OCI-LY7 (cell line): ENCODE measurements at regions not wholly inside any gene's neighbourhood (a gene's known extent, or its start where the extent isn't known, plus 50 kb on each side); places are given as distances from the start of the nearest gene placed in this dataset.

Source experiments
- BruUV-seq: library from RNA; stranded (reverse); fragments of 400-500 nt; replicated peaks from 2 replicates; lab custom pipeline; 2021; lab: Mats Ljungman, UMichigan
- CTCF ChIA-PET: fragments of 300-600 bp; sonication (Branson Sonifier 250); formaldehyde crosslinking; loops from one replicate; lab custom pipeline; 2022; ENCODE audit warnings: antibody characterized with exemption; ENCODE audit not compliant: unreplicated experiment; lab: Charles Lee
- POLR2A ChIA-PET: fragments of 300-600 bp; sonication (Branson Sonifier 250); formaldehyde crosslinking; loops from one replicate; lab custom pipeline; 2022; ENCODE audit warnings: antibody characterized with exemption; lab: Charles Lee
- DNase-seq: peaks from one replicate; pipeline ENCODE4 v3.0.0-alpha.2; 2015; ENCODE audit warnings: low spot score
- H2AFZ ChIP-seq: fragments of 200-600 bp; sonication (generic), shearing (Covaris generic); 2 replicates; pipeline ENCODE4 v1.6.1; 2014; ENCODE audit warnings: mild to moderate bottlenecking, antibody characterized with exemption, low read length, moderate library complexity
- H3K27ac ChIP-seq: fragments of 200-600 bp; sonication (generic); 2 replicates; pipeline ENCODE4 v1.5.1; 2014; ENCODE audit warnings: mixed run types, low read depth, mild to moderate bottlenecking, moderate library complexity, low read length, inconsistent platforms; ENCODE audit not compliant: poor library complexity, severe bottlenecking
- H3K36me3 ChIP-seq: fragments of 200-600 bp; sonication (generic); 2 replicates; pipeline ENCODE4 v1.6.1; 2014; ENCODE audit warnings: mild to moderate bottlenecking, antibody characterized with exemption, low read length, moderate library complexity, mixed read lengths; ENCODE audit not compliant: insufficient read depth
- H3K4me1 ChIP-seq: fragments of 200-600 bp; sonication (generic); 2 replicates; pipeline ENCODE4 v1.5.1; 2014; ENCODE audit warnings: mild to moderate bottlenecking, low read length; ENCODE audit not compliant: insufficient read depth, poor library complexity, severe bottlenecking
- H3K4me2 ChIP-seq: fragments of 200-600 bp; sonication (generic); 2 replicates; pipeline ENCODE4 v1.6.1; 2014; ENCODE audit warnings: mild to moderate bottlenecking, low read length
- H3K4me3 ChIP-seq: fragments of 200-600 bp; sonication (generic); 2 replicates; pipeline ENCODE4 v1.5.1; 2014; ENCODE audit warnings: mild to moderate bottlenecking, low read depth, low read length; ENCODE audit not compliant: poor library complexity, severe bottlenecking
- H3K79me2 ChIP-seq: fragments of 200-600 bp; sonication (generic); 2 replicates; pipeline ENCODE4 v1.6.1; 2016; ENCODE audit warnings: low read depth, mild to moderate bottlenecking, low read length, moderate library complexity, mixed read lengths; ENCODE audit not compliant: insufficient read depth
- H3K9me2 ChIP-seq: fragments of 200-600 bp; sonication (generic); 2 replicates; pipeline ENCODE4 v1.6.1; 2016; ENCODE audit warnings: mild to moderate bottlenecking, low read length, mixed read lengths; ENCODE audit not compliant: insufficient read depth
- H3K9me3 ChIP-seq: fragments of 200-600 bp; sonication (generic); 2 replicates; pipeline ENCODE4 v1.6.1; 2014; ENCODE audit warnings: mild to moderate bottlenecking, mixed run types, low read length, mixed read lengths
- H4K20me1 ChIP-seq: fragments of 200-600 bp; sonication (generic); 2 replicates; pipeline ENCODE4 v1.6.1; 2014; ENCODE audit warnings: mild to moderate bottlenecking, antibody characterized with exemption, low read length, moderate library complexity, mixed read lengths; ENCODE audit not compliant: insufficient read depth
- EZH2phosphoT487 ChIP-seq: fragments of 200-600 bp; sonication (generic); IDR thresholded peaks from 2 replicates; pipeline ENCODE4 v1.6.1; 2018; ENCODE audit warnings: low read depth, borderline replicate concordance, mild to moderate bottlenecking, mixed run types, antibody characterized with exemption, low read length, moderate library complexity, mixed read lengths
- intact Hi-C: fragments of 100-400 bp; cut with micrococcal nuclease; formaldehyde crosslinking; loops from one replicate; pipeline ENCODE4 v1.10.0; 2022; ENCODE audit not compliant: unreplicated experiment
- TF ChIP-seq, protein P1 (sequence below): fragments of 200-600 bp; sonication (generic); conservative IDR thresholded peaks from 2 replicates; pipeline ENCODE4 v1.5.1; 2014; ENCODE audit warnings: mild to moderate bottlenecking, antibody characterized with exemption, low read length, moderate library complexity, mixed read lengths

DNA sequence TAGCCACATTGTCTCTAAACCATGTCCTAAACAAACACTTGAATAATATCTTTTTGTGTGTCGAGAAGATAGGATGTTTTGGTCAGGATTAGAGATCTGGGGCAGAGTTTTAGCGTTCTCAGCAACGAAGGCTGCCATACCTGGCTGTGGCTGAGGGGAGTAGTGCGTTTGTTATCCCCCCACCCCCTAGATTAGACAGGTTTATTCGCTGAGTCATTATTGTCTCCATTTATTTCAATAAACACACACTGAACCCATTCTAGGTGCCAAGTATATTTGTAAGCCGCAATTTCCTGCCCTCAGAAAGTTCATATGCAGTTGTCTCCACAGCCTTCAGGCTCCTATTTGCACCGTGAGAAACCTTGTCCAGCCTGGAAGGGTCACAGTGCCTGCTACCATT lies 1684.8 kb upstream of the TENM3 start:
- H3K4me3 ChIP-seq = no peak overlapping the region
- no peak for DNase-seq
- ChIA-PET POLR2A (interaction anchor here (1.0 kb wide), 1 partner anchor 75 kb away, joined by 3 read pairs; no protein-coding TSS in a partner anchor), CTCF (no interaction called here)
- H3K9me2 ChIP-seq = no peaks in the 10 kb centered on the region
- no peaks in the 10 kb centered on the region for H3K79me2 ChIP-seq
- no peaks in the 10 kb centered on the region for H3K4me1 ChIP-seq
- intact Hi-C loops = no loop called here
- no peaks in the 10 kb centered on the region for H3K36me3 ChIP-seq
- no peak overlapping the region for H2AFZ ChIP-seq
- TF ChIP-seq, protein P1, sequence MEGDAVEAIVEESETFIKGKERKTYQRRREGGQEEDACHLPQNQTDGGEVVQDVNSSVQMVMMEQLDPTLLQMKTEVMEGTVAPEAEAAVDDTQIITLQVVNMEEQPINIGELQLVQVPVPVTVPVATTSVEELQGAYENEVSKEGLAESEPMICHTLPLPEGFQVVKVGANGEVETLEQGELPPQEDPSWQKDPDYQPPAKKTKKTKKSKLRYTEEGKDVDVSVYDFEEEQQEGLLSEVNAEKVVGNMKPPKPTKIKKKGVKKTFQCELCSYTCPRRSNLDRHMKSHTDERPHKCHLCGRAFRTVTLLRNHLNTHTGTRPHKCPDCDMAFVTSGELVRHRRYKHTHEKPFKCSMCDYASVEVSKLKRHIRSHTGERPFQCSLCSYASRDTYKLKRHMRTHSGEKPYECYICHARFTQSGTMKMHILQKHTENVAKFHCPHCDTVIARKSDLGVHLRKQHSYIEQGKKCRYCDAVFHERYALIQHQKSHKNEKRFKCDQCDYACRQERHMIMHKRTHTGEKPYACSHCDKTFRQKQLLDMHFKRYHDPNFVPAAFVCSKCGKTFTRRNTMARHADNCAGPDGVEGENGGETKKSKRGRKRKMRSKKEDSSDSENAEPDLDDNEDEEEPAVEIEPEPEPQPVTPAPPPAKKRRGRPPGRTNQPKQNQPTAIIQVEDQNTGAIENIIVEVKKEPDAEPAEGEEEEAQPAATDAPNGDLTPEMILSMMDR = no peak
- TF ChIP-seq EZH2phosphoT487 = no peak
- no peaks in the 10 kb centered on the region for H4K20me1 ChIP-seq
- no TSS peak for BruUV-seq
- no peak overlapping the region for H3K4me2 ChIP-seq
- H3K27ac ChIP-seq = no peak overlapping the region
- H3K9me3 ChIP-seq = no peaks in the 10 kb centered on the region

DNA sequence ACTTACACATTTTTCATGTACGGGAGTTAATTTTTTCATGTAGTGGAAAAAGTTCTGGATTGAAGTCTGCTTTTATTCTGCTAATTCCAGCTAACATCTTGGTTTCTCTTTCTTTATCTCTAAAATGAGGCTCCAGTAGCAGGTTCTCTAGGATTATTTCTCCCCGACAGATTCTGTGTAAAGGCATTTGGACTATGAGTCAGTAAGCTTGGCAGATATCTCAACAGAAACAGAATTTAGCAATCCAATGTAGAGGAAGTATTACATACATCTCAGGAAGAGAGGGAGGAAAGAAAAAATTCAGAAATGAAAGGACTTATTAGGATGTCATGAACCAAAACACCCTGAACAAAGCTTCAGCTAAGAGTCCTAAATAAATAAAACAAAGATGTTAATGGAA lies 1682.3 kb upstream of the TENM3 start:
- ChIA-PET POLR2A (interaction anchor here (0.6 kb wide), 2 partner anchors 36 to 332 kb away, joined by 3 to 7 read pairs; no protein-coding TSS in a partner anchor), CTCF (no interaction called here)
- Histone ChIP-seq H4K20me1 (no peaks in the 10 kb centered on the region), H3K27ac (no peak overlapping the region), H3K79me2 (no peaks in the 10 kb centered on the region), H3K4me1 (no peaks in the 10 kb centered on the region), H3K9me2 (no peaks in the 10 kb centered on the region), H2AFZ (no peak overlapping the region), H3K36me3 (no peaks in the 10 kb centered on the region), H3K4me3 (no peak overlapping the region), H3K4me2 (no peak overlapping the region), H3K9me3 (no peaks in the 10 kb centered on the region)
- DNase-seq = no peak
- intact Hi-C loops = no loop called here
- no TSS peak for BruUV-seq
- TF ChIP-seq, protein P1 = no peak
- no peak for TF ChIP-seq EZH2phosphoT487

DNA sequence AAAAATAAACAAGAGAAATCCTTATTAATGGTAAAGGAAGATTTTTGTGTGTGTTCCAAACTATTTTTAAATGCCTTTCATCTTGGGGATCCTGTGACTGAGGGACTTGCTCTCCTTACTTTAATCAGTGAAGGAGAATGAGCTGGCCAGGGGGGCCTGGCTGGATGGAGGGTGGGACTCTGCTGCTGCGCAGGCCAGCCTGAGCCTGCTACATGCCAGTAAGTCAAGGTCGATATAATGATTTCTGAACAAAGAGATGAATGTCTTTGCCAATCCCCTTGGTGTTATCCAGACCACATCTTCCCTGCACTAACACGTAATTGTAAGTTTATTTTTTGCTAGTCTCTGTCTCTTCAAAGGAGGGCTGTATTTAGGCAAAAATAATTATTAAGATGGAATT lies 1679.2 kb upstream of the TENM3 start:
- no peak overlapping the region for H3K4me2 ChIP-seq
- H2AFZ ChIP-seq = no peak overlapping the region
- ChIA-PET CTCF (no interaction called here), POLR2A (interaction anchor here (1.1 kb wide), 1 partner anchor 9 kb away, joined by 5 read pairs; no protein-coding TSS in a partner anchor)
- H3K4me1 ChIP-seq = no peaks in the 10 kb centered on the region
- H3K27ac ChIP-seq = no peak overlapping the region
- no peaks in the 10 kb centered on the region for H4K20me1 ChIP-seq
- no peak overlapping the region for H3K4me3 ChIP-seq
- TF ChIP-seq, protein P1 = no peak
- TF ChIP-seq EZH2phosphoT487 = no peak
- no peaks in the 10 kb centered on the region for H3K79me2 ChIP-seq
- DNase-seq = no peak
- no peaks in the 10 kb centered on the region for H3K9me2 ChIP-seq
- no peaks in the 10 kb centered on the region for H3K36me3 ChIP-seq
- no TSS peak for BruUV-seq
- intact Hi-C loops = no loop called here
- H3K9me3 ChIP-seq = no peaks in the 10 kb centered on the region
